ENCODE measurements at regions not wholly inside any gene's neighbourhood (a gene's known extent, or its start where the extent isn't known, plus 50 kb on each side); places are given as distances from the start of the nearest gene placed in this dataset.

GRCh38 chr17:77593081-77593480 is 365.4 kb upstream of the TNRC6C start:
- DNase-seq = no peak

- no peak for DNase-seq
Observed at GRCh38 chr17:77594416-77595209, 363.9 kb upstream of the TNRC6C start.

- no peak for DNase-seq
Observed at GRCh38 chr17:77596491-77597417, 361.7 kb upstream of the TNRC6C start.

GRCh38 chr17:77597418-77598240 is 360.9 kb upstream of the TNRC6C start:
- DNase-seq = no peak

GRCh38 chr17:77598241-77598620 is 360.3 kb upstream of the TNRC6C start:
- DNase-seq = no peak

- no peak for DNase-seq
Observed at GRCh38 chr17:77599699-77600098, 358.8 kb upstream of the TNRC6C start.

GRCh38 chr17:77600346-77600745 is 358.2 kb upstream of the TNRC6C start:
- no peak for DNase-seq

GRCh38 chr17:77601054-77601979 is 357.2 kb upstream of the TNRC6C start:
- no peak for DNase-seq

GRCh38 chr17:77602062-77602746 is 356.3 kb upstream of the TNRC6C start:
- DNase-seq = no peak

GRCh38 chr17:77602883-77603640 is 355.4 kb upstream of the TNRC6C start:
- DNase-seq = no peak

GRCh38 chr17:77604301-77604972 is 354.1 kb upstream of the TNRC6C start:
- no peak for DNase-seq

GRCh38 chr17:77604973-77605313 is 353.6 kb upstream of the TNRC6C start:
- no peak for DNase-seq

- DNase-seq = no peak
Observed at GRCh38 chr17:77606146-77606864, 352.2 kb upstream of the TNRC6C start.

- DNase-seq = no peak
Observed at GRCh38 chr17:77606865-77607210, 351.7 kb upstream of the TNRC6C start.

GRCh38 chr17:77607606-77608005 is 350.9 kb upstream of the TNRC6C start:
- DNase-seq = no peak

GRCh38 chr17:77608431-77608830 is 350.1 kb upstream of the TNRC6C start:
- DNase-seq = no peak

- DNase-seq = peak; percentile 80
Observed at GRCh38 chr17:77609553-77610517, 348.7 kb upstream of the TNRC6C start.

- DNase-seq = no peak
Observed at GRCh38 chr17:77610518-77610893, 348.0 kb upstream of the TNRC6C start.
